Gastroesophageal sphincter (tissue), 4 donors: ENCODE measurements at regions not wholly inside any gene's neighbourhood (a gene's known extent, or its start where the extent isn't known, plus 50 kb on each side); places are given as distances from the start of the nearest gene placed in this dataset.
A peak's percentile ranks its signal among the peaks of the same experiment; 100 is the strongest.

Source experiments
- ATAC-seq: fragments of 150-250 bp; one replicate; pipeline ENCODE4 v1.9.1; 2016; ENCODE audit warnings: mild to moderate bottlenecking, moderate library complexity
- H3K27ac ChIP-seq, 4 donors: fragments of 200-600 bp; sonication (generic) in 3 of 4; 1 replicate in 3 of 4; 2 replicates in 1 of 4; pipeline ENCODE4 v1.5.1; 2016 to 2019
- H3K27me3 ChIP-seq: fragments of 200-600 bp; sonication (generic); one replicate; pipeline ENCODE4 v1.5.1; 2019
- H3K36me3 ChIP-seq, 2 donors: fragments of 200-600 bp; sonication (generic); one replicate each; pipeline ENCODE4 v1.5.1; 2019; ENCODE audit warnings: control low read depth in 1 of 2
- H3K4me1 ChIP-seq, 3 donors: fragments of 200-600 bp; sonication (generic); 1 replicate in 2 of 3; 2 replicates in 1 of 3; pipeline ENCODE4 v1.5.1; 2016 to 2019; ENCODE audit warnings: control low read depth in 2 of 3
- H3K4me3 ChIP-seq, 2 donors: fragments of 200-600 bp; sonication (generic); one replicate each; pipeline ENCODE4 v1.5.1; 2019; ENCODE audit warnings: mild to moderate bottlenecking in 1 of 2, moderate library complexity in 1 of 2
- H3K9me3 ChIP-seq, 3 donors: fragments of 200-600 bp; sonication (generic); one replicate each; pipeline ENCODE4 v1.5.1; 2017 to 2019; ENCODE audit warnings: control low read depth in 2 of 3
- EP300 ChIP-seq: sonication (generic); formaldehyde crosslinking; IDR thresholded peaks from one replicate; pipeline ENCODE4 v1.6.1; 2017; ENCODE audit warnings: antibody characterized with exemption, mild to moderate bottlenecking
- POLR2A ChIP-seq, 2 donors: fragments of 450-650 bp; IDR thresholded peaks; one replicate each; pipeline ENCODE4 v1.6.1; 2017; ENCODE audit warnings: antibody characterized with exemption in 2 of 2, mild to moderate bottlenecking in 2 of 2, moderate library complexity in 1 of 2
- POLR2AphosphoS5 ChIP-seq: sonication (generic); formaldehyde crosslinking; IDR thresholded peaks from one replicate; pipeline ENCODE4 v1.6.1; 2017; ENCODE audit warnings: antibody characterized with exemption
- WGBS, 2 donors: methylation state at CpG; one replicate each; pipeline ENCODE4 v1.1.5; 2018; ENCODE audit warnings: low coverage in 1 of 2; 5-methylcytosine and 5-hydroxymethylcytosine counted together
- TF ChIP-seq, protein P1 (sequence below), 4 experiments: fragments of 200-600 bp in 2 of 4; fragments of 450-650 bp in 2 of 4; sonication (generic) in 1 of 4; IDR thresholded peaks; one replicate each; pipeline ENCODE4 v1.5.1; 2017 to 2019; ENCODE audit warnings: antibody characterized with exemption in 4 of 4, mild to moderate bottlenecking in 2 of 4, moderate library complexity in 2 of 4

DNA sequence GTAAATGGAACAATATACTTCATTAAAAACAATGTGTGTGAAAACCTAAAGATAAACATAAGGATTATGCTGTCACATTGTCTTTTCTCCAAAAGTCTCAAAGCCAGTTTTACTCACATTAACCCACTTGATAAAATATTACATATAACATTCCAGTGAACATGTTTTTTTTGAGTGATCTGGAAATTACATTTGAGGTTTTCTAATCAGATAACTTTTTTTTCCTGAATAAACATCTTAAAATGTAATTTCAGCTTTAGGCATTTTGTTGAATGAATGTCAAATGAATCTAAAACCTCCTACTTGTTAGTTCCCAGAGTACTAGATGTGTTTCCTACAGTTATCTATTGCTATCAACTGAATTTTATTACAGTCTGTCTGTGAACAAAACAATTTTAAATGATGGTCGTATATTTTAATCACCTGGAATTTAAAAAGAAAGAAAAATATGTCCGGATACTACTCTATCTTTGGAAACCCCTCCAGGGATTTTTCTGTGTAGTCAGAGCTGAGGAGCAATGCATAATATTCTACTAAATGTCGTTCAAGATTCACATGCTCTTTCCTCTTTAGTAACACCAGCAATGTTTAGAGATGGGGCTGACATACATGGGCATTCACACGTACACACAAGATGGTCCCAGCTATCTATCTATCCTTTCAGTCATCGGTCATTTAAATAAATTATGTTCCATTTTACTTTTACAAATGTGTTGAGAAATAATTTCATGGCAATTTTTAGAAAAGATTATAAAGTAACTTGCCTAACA lies 283.9 kb downstream of the KLF12 start:
- peaks cover 0 to 7% of the 10 kb centered on the region in 2 donors for H3K36me3 ChIP-seq
- no peaks in the 10 kb centered on the region for H3K9me3 ChIP-seq
- 47 to 54% methylated on average over 4 to 5 of the region's 5 CpGs for WGBS, 2 donors
- ATAC-seq = no peak
- H3K4me1 ChIP-seq = peaks cover 0 to 14% (median 0%) of the 10 kb centered on the region in 3 donors
- H3K27me3 ChIP-seq = no peaks in the 10 kb centered on the region
- TF ChIP-seq, protein P1, sequence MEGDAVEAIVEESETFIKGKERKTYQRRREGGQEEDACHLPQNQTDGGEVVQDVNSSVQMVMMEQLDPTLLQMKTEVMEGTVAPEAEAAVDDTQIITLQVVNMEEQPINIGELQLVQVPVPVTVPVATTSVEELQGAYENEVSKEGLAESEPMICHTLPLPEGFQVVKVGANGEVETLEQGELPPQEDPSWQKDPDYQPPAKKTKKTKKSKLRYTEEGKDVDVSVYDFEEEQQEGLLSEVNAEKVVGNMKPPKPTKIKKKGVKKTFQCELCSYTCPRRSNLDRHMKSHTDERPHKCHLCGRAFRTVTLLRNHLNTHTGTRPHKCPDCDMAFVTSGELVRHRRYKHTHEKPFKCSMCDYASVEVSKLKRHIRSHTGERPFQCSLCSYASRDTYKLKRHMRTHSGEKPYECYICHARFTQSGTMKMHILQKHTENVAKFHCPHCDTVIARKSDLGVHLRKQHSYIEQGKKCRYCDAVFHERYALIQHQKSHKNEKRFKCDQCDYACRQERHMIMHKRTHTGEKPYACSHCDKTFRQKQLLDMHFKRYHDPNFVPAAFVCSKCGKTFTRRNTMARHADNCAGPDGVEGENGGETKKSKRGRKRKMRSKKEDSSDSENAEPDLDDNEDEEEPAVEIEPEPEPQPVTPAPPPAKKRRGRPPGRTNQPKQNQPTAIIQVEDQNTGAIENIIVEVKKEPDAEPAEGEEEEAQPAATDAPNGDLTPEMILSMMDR (IDR thresholded peaks at IDR 0.05) = no peak
- TF ChIP-seq POLR2A (IDR thresholded peaks at IDR 0.05) = no peak
- no peak for TF ChIP-seq EP300
- no peak for TF ChIP-seq POLR2AphosphoS5
- H3K4me3 ChIP-seq = no peak overlapping the region
- no peak overlapping the region for H3K27ac ChIP-seq

DNA sequence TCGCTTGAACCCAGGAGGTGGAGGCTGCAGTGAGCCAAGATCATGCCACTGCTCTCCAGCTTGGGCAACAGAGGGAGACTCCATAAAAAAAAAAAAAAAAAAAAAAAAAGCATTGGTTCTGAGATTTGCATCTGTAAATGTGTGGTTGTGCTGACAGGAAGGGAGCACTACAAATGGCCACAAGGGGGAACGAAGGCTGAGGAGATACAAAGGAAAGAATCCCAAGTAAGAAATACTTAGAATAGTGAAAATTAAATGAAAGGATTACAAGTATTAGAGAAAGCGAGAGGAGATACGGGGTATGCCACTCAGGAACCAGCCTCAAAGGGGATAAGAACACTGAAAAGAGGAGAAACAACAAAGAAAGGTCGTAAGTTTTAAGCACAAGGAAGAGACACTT lies 284.9 kb downstream of the KLF12 start:
- TF ChIP-seq, protein P1 (IDR thresholded peaks at IDR 0.05) = peak in 1 of 4 experiments; percentile 49
- no peak for TF ChIP-seq POLR2AphosphoS5
- ATAC-seq = no peak
- H3K4me3 ChIP-seq = no peak overlapping the region
- no peaks in the 10 kb centered on the region for H3K9me3 ChIP-seq
- H3K27ac ChIP-seq = no peak overlapping the region
- peaks cover 0 to 14% (median 0%) of the 10 kb centered on the region in 3 donors for H3K4me1 ChIP-seq
- WGBS, 2 donors = 80 to 84% methylated on average over 5 of the region's 5 CpGs
- H3K36me3 ChIP-seq = peaks cover 0 to 7% of the 10 kb centered on the region in 2 donors
- no peaks in the 10 kb centered on the region for H3K27me3 ChIP-seq

DNA sequence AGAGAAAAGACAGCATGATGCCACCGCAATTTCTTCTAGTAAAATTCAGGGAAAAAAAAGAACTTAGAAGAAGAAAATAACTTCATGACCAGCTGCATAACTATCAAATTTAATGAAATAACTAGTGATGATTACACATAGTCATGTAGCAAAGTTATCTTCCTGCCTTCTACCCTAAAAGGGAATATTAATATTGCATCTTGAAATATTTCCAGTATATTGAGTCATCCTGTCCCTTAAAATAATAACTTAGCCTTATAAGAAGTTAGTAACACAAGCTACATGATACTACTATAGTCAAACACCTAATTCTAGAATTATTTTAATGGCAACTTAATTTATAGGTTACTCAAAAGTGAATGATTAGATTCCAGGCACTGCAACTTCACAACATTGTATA lies 289.2 kb downstream of the KLF12 start:
- Histone ChIP-seq H3K27ac (no peak overlapping the region), H3K9me3 (no peaks in the 10 kb centered on the region), H3K27me3 (no peaks in the 10 kb centered on the region), H3K4me1 (peaks cover 0 to 6% (median 0%) of the 10 kb centered on the region in 3 donors), H3K36me3 (peaks cover 0 to 7% of the 10 kb centered on the region in 2 donors), H3K4me3 (no peak overlapping the region)
- 38 to 60% methylated on average over 1 of the region's 1 CpG for WGBS, 2 donors
- TF ChIP-seq POLR2AphosphoS5 (no peak), EP300 (no peak), POLR2A (IDR thresholded peaks at IDR 0.05) (no peak)
- TF ChIP-seq, protein P1 (IDR thresholded peaks at IDR 0.05) = no peak
- no peak for ATAC-seq

- peaks cover 0 to 7% of the 10 kb centered on the region in 2 donors for H3K36me3 ChIP-seq
- H3K9me3 ChIP-seq = no peaks in the 10 kb centered on the region
- H3K27ac ChIP-seq = no peak overlapping the region
- 54 to 75% methylated on average over 4 of the region's 4 CpGs for WGBS, 2 donors
- H3K4me3 ChIP-seq = no peak overlapping the region
- no peaks in the 10 kb centered on the region for H3K27me3 ChIP-seq
- TF ChIP-seq, protein P1 (IDR thresholded peaks at IDR 0.05) = no peak
- TF ChIP-seq POLR2A (IDR thresholded peaks at IDR 0.05) = no peak
- no peak for TF ChIP-seq POLR2AphosphoS5
- TF ChIP-seq EP300 = no peak
- H3K4me1 ChIP-seq = no peaks in the 10 kb centered on the region
- no peak for ATAC-seq
Measured at GRCh38 chr13:73842626-73843025, 291.6 kb downstream of the KLF12 start.

DNA sequence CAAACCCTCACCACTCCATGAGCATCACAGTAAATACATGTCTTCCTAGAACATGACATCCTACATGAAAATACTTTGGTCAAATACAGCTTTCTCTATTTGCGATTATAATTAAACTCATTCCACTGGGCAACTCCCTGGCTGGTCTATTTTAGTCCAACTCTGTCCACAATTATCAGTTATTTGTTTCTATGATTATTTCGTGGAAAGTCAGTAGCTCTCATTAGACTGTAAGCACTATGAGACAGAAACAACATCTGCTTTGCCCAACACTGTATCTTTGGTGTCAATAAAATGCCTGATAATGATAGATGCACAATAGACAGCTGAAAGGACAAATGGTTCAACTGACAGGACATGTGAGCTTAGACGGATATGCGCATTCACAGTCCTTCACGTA lies 292.0 kb downstream of the KLF12 start:
- Histone ChIP-seq H3K36me3 (peaks cover 0 to 7% of the 10 kb centered on the region in 2 donors), H3K4me3 (no peak overlapping the region), H3K27me3 (no peaks in the 10 kb centered on the region), H3K4me1 (no peaks in the 10 kb centered on the region), H3K27ac (no peak overlapping the region), H3K9me3 (no peaks in the 10 kb centered on the region)
- WGBS, 2 donors = 87 to 94% methylated on average over 4 to 5 of the region's 5 CpGs
- TF ChIP-seq POLR2AphosphoS5 = no peak
- no peak for TF ChIP-seq POLR2A (IDR thresholded peaks at IDR 0.05)
- TF ChIP-seq EP300 = no peak
- TF ChIP-seq, protein P1 (IDR thresholded peaks at IDR 0.05) = no peak
- no peak for ATAC-seq
